GM21717 (cell line): ENCODE measurements at regions not wholly inside any gene's neighbourhood (a gene's known extent, or its start where the extent isn't known, plus 50 kb on each side); places are given as distances from the start of the nearest gene placed in this dataset.
A peak's percentile ranks its signal among the peaks of the same experiment; 100 is the strongest.

Experiments
- ATAC-seq: cut with Tn5 transposase; IDR thresholded peaks from one replicate; pipeline ENCODE4 v1.9.1; 2021; ENCODE audit warnings: mild to moderate bottlenecking, moderate library complexity; ENCODE audit not compliant: unreplicated experiment

- ATAC-seq, result no peak
Observed at GRCh38 chr1:81583878-81584277, 216.9 kb upstream of the ADGRL2 start.

GRCh38 chr1:81582467-81582986 lies 218.2 kb upstream of the ADGRL2 start:
- ATAC-seq, result no peak

- no peak for ATAC-seq
Observed at GRCh38 chr1:81578867-81579266, 221.9 kb upstream of the ADGRL2 start.

GRCh38 chr1:81577004-81577697 lies 223.6 kb upstream of the ADGRL2 start:
- no peak for ATAC-seq

- ATAC-seq, result no peak
Observed at GRCh38 chr1:81574408-81574807, 226.3 kb upstream of the ADGRL2 start.

- no peak for ATAC-seq
Observed at GRCh38 chr1:81573458-81573857, 227.3 kb upstream of the ADGRL2 start.

- ATAC-seq, result no peak
Observed at GRCh38 chr1:81571946-81572345, 228.8 kb upstream of the ADGRL2 start.

DNA sequence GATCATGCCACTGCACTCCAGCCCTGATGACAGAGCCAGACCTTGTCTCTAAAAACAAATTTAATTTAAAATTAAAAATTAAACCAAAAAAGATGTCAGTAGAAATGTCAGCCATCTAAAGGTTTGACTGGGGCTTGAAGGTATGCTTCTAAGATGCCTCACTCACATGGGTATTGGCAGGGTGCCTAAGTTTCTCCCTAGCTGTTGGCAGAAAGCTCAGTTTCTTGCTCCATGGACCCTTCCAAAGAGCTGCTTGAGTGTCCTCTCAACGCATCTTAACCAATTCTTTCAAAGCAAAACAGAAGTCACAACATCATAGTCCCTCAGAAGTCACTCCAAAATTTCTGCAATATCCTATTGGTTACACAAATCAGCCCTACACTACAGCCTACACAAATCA lies 231.0 kb upstream of the ADGRL2 start:
- ATAC-seq, result no peak

DNA sequence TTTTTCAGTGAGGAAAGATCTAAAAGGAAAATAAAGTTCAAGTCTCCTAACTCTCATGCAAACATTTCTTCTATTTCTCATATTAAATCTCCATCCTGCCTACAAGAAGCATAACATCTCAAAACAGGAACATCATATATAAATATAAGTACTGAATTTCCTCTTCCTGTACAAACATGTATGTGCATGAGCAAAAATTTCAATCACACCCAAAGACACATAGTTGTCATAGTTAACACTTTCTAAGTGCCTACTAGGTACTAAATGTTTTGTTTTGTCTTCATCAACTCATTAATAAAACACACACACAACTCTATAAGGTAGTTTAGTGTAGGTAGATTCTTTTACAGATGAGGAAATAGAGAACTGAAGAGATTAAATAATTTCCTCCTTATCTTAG lies 237.1 kb upstream of the ADGRL2 start:
- ATAC-seq, result no peak

DNA sequence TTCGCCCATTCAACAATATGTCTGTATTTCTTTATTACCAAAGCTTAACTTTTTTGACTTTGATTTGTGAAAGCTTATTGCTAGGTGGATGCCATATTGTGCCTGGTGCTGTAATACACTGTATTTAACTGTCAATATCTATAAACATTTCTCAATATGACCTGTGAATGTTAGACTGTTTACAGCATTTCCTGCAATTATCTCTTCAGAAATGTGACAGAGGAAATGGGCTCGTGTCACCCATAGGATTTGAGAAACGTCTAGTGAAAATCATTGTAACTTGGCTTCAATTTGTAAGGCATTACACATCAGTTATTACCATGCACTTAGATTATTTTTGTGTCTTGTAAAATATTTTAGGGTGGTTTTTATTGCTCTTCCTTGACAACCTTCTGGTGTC lies 237.8 kb upstream of the ADGRL2 start:
- ATAC-seq, result no peak

GRCh38 chr1:81560629-81561028 lies 240.1 kb upstream of the ADGRL2 start:
- ATAC-seq, result no peak

GRCh38 chr1:81559662-81560350 lies 240.9 kb upstream of the ADGRL2 start:
- no peak for ATAC-seq

GRCh38 chr1:81558291-81559076 lies 242.2 kb upstream of the ADGRL2 start:
- no peak for ATAC-seq

GRCh38 chr1:81556968-81557367 lies 243.8 kb upstream of the ADGRL2 start:
- ATAC-seq, result no peak

DNA sequence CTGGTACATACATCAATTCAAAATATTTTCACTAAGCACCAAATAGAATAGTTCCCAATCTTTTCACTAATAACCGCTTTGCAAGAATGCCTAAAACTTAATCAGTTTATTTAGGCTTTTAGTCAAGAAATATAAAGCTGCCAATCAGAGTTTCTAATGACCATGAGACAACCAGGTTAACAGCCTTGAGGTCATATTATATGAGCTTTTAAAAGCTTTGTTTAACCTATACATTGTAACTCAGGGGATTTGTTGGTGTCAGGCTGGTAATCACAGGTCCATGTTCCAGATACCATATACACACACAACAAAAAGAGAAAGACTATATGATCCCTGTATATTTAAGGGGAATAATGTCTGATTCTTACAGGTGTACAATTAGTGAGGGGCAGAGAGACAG lies 246.2 kb upstream of the ADGRL2 start:
- ATAC-seq, result no peak

GRCh38 chr1:81554108-81554507 lies 246.6 kb upstream of the ADGRL2 start:
- no peak for ATAC-seq

DNA sequence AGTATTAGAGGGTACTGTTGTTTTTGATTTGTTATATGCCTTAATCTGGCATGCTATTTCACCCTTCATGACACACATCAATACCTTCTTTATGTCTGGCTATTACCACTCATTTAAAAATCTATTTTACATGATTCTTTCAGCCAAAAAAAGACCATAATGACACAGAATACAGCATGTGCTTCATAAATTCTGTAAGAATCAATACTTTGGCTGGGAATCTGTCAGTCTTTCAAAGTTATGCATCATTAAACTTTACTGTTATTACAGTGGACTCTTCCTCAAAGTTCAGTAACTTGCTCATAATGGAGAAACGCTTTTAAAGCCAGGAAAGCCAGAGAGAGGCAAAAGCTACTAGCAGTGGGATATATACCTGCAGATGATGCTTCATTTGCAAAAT lies 247.2 kb upstream of the ADGRL2 start:
- ATAC-seq, result no peak

GRCh38 chr1:81551946-81552345 lies 248.8 kb upstream of the ADGRL2 start:
- no peak for ATAC-seq

DNA sequence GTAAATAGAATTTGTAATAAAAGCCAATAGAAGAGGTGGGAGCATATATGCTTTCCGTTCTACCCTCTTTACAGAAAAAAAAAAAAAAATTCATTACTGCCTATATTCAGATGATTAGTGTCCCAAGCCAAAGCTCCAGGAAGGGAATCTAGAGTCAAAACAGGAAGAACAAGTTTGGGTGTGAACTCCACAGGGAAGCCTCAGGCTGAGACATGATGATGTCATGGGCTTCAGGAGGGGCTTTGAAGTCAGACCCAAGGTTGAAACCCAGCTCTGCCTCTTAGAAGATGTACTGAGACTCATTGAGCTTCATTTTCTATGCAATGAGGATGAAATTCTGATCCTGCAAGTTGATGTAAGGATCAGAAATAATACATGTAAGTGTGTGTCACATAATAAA lies 250.0 kb upstream of the ADGRL2 start:
- ATAC-seq, result no peak

DNA sequence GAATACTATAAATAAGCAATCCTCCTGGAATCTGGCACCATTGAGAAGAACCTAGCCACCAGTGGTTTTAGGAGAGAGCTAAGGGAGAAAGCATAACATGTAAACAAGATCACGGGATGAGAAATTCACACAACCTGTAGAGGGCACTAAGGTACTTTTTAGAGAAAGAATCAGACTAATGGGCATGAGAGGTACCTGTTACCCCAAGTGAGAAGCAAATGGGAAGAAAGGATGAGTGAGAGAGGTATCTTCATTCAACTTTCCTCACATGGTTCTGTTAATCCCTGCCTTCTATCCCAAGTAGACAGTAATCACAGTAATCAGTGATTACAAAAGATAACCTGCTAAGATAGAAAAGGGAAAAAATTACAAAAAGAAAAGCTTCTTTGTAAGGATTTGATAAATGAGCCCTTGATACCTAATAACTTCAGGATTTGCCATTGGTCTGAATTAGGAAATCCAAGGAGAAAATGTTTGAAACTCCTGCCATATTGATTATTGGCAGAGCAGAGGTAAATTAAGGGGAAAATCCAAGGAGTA lies 251.1 kb upstream of the ADGRL2 start:
- ATAC-seq, result peak; percentile 60

GRCh38 chr1:81548918-81549587 lies 251.7 kb upstream of the ADGRL2 start:
- ATAC-seq, result peak; percentile 64
